ENCODE measurements at regions not wholly inside any gene's neighbourhood (a gene's known extent, or its start where the extent isn't known, plus 50 kb on each side); places are given as distances from the start of the nearest gene placed in this dataset.

DNA sequence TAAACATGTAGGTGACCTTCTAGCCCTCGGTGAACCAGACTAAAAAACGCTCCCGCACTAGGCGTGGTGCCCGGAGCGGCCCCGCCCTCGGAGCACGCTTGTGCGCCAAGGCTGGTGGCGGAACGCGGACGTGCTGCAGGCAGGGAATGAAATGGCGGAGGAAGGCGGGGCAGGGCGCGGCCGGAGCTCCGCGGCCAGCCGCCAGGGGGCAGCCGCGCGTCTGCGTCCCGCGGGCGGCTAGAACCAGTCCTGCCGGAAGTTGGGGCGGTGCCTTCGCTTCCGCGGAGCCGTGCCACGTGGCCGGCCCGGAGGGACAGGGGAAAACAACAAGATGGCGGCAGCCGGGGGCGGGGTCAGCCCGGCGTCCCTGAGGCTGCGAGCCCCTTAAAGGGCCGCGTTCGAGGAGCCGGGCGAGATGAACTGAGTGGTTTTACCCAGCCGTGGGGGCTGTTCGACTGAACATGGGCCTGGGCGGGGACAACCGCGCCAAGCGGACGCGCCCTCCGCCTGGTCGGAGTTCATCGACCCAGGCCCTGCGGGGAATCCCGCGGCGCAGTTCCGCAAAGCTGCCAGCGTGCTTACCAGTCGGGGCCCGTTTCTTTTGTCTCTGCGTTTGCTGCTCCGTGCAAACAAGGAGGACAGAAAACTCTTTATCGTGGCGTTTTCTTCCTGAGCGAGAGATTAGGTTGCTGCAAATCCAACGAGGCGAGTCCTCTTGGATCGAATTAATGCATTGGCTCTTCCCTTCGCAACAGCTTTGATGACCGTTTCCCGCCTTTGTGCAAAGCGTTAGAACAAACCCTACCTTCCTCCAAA is 90.9 kb upstream of the CHD2 start (continued):
- TF ChIP-seq EGR1 (IDR thresholded peaks at IDR 0.05; ENCODE audit: borderline replicate concordance in 1 of 2, low read depth in 2 of 2, low read length in 2 of 2) (peak in 1 of 2 experiments; percentile 79; a peak in 2 of 3 replicates), ASH2L (IDR thresholded peaks at IDR 0.05; ENCODE audit: borderline replicate concordance, low read depth) (peak; percentile 77; the same call in 1 of the 2 replicates), ETV6 (conservative IDR thresholded peaks at IDR 0.05 in 1 of 2, IDR thresholded peaks at IDR 0.05 in 1 of 2; ENCODE audit: borderline replicate concordance in 1 of 2, low read depth in 1 of 2) (peak in 1 of 2 experiments; percentile 66; a peak in 2 of 4 replicates), ZZZ3 (IDR thresholded peaks at IDR 0.05; ENCODE audit: control insufficient read depth, insufficient read length, low read depth) (no peak), STAT1 (conservative IDR thresholded peaks at IDR 0.05) (peak; percentile 95), KLF5 (IDR thresholded peaks at IDR 0.05; ENCODE audit: partially characterized antibody) (peak; percentile 85), SUPT20H (IDR thresholded peaks at IDR 0.05; ENCODE audit: borderline replicate concordance, control insufficient read depth, low read depth, low read length) (no peak), PML (IDR thresholded peaks at IDR 0.05; ENCODE audit: low read length) (peak; percentile 75; the same call in 1 of the 2 replicates), CHD4 (IDR thresholded peaks at IDR 0.05) (no peak), PAX5 (IDR thresholded peaks at IDR 0.05; ENCODE audit: borderline replicate concordance, low read depth, low read length) (peak; percentile 24; the same call in 1 of the 2 replicates), IKZF1 (conservative IDR thresholded peaks at IDR 0.05) (peak; percentile 94), MYC (IDR thresholded peaks at IDR 0.05; ENCODE audit: insufficient read depth, insufficient read length, insufficient replicate concordance, low read length, severe bottlenecking) (peak; percentile 97), ATF7 (IDR thresholded peaks at IDR 0.05; ENCODE audit: low read depth) (no peak), TAF1 (IDR thresholded peaks at IDR 0.05; ENCODE audit: borderline replicate concordance, low read depth, low read length) (peak; percentile 77), MEF2B (IDR thresholded peaks at IDR 0.05; ENCODE audit: partially characterized antibody, poor library complexity, severe bottlenecking) (peak; percentile 85), SMAD5 (IDR thresholded peaks at IDR 0.05; ENCODE audit: low read depth) (peak; percentile 70; the same call in 1 of the 2 replicates), POLR2A (IDR thresholded peaks at IDR 0.05; ENCODE audit: low read depth, low read length) (peak; percentile 92), NFYB (IDR thresholded peaks at IDR 0.05; ENCODE audit: insufficient read depth, low read depth, low read length) (no peak), WRNIP1 (IDR thresholded peaks at IDR 0.05; ENCODE audit: borderline replicate concordance, low read depth, low read length) (no peak), MYB (IDR thresholded peaks at IDR 0.05; ENCODE audit: borderline replicate concordance, low read depth, low read length) (no peak), ZNF217 (IDR thresholded peaks at IDR 0.05) (peak; percentile 41; the same call in 1 of the 2 replicates), YBX1 (IDR thresholded peaks at IDR 0.05) (no peak), MEF2A (IDR thresholded peaks at IDR 0.05; ENCODE audit: insufficient read depth, low read depth, low read length) (peak; percentile 65; the same call in 1 of the 2 replicates), FOXM1 (IDR thresholded peaks at IDR 0.05; ENCODE audit: low read depth, low read length) (peak; percentile 62; the same call in 1 of the 2 replicates), SRF (IDR thresholded peaks at IDR 0.05; ENCODE audit: low read depth in 2 of 2, low read length in 2 of 2) (peak in 1 of 2 experiments; percentile 1; a peak in 1 of 4 replicates), POLR2AphosphoS5 (IDR thresholded peaks at IDR 0.05; ENCODE audit: low read length) (peak; percentile 94), FOS (IDR thresholded peaks at IDR 0.05; ENCODE audit: borderline replicate concordance, extremely low read depth, insufficient read length) (no peak), SMC3 (IDR thresholded peaks at IDR 0.05; ENCODE audit: borderline replicate concordance, low read length) (peak; percentile 80), ZBED1 (IDR thresholded peaks at IDR 0.05; ENCODE audit: borderline replicate concordance) (0 out of 2 replicates have a peak, but pooled peaks have one; percentile 50)
- TF ChIP-seq, protein P1, sequence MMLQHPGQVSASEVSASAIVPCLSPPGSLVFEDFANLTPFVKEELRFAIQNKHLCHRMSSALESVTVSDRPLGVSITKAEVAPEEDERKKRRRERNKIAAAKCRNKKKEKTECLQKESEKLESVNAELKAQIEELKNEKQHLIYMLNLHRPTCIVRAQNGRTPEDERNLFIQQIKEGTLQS (IDR thresholded peaks at IDR 0.05; ENCODE audit: borderline replicate concordance, extremely low read depth, low read depth, low read length), result peak; percentile 70; the same call in 1 of the 2 replicates
- TF ChIP-seq, protein P2, sequence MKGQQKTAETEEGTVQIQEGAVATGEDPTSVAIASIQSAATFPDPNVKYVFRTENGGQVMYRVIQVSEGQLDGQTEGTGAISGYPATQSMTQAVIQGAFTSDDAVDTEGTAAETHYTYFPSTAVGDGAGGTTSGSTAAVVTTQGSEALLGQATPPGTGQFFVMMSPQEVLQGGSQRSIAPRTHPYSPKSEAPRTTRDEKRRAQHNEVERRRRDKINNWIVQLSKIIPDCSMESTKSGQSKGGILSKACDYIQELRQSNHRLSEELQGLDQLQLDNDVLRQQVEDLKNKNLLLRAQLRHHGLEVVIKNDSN (IDR thresholded peaks at IDR 0.05; ENCODE audit: borderline replicate concordance, extremely low read length, insufficient read depth, low read depth, low read length), result peak; percentile 89
